GM18867 (cell line): ENCODE measurements at regions not wholly inside any gene's neighbourhood (a gene's known extent, or its start where the extent isn't known, plus 50 kb on each side); places are given as distances from the start of the nearest gene placed in this dataset.

Source experiments
- ATAC-seq: cut with Tn5 transposase; IDR thresholded peaks from one replicate; pipeline ENCODE4 v1.9.1; 2021; ENCODE audit warnings: mild to moderate bottlenecking, moderate library complexity; ENCODE audit not compliant: unreplicated experiment

- no peak for ATAC-seq
These were observed 127.7 kb downstream of the DMRTA2 start for GRCh38 chr1:50295566-50295965.

- ATAC-seq, result no peak
These were observed 131.0 kb downstream of the DMRTA2 start for GRCh38 chr1:50292276-50292675.

- peak; percentile 93 for ATAC-seq
These were observed 133.7 kb downstream of the DMRTA2 start for GRCh38 chr1:50289495-50289894.

- no peak for ATAC-seq
These were observed 137.2 kb downstream of the DMRTA2 start for GRCh38 chr1:50285994-50286393.

GRCh38 chr1:50279622-50280330, 143.5 kb downstream of the DMRTA2 start:
- ATAC-seq, result no peak

GRCh38 chr1:50278961-50279360, 144.3 kb downstream of the DMRTA2 start:
- ATAC-seq, result no peak

- no peak for ATAC-seq
These were observed 144.8 kb downstream of the DMRTA2 start for GRCh38 chr1:50278410-50278809.

GRCh38 chr1:50275566-50275965, 147.7 kb downstream of the DMRTA2 start:
- ATAC-seq, result no peak

- no peak for ATAC-seq
These were observed 150.3 kb downstream of the DMRTA2 start for GRCh38 chr1:50272912-50273311.

- peak; percentile 88 for ATAC-seq
These were observed 151.2 kb downstream of the DMRTA2 start for GRCh38 chr1:50271968-50272578.

GRCh38 chr1:50271337-50271736, 151.9 kb downstream of the DMRTA2 start:
- ATAC-seq, result no peak

- no peak for ATAC-seq
These were observed 152.3 kb downstream of the DMRTA2 start for GRCh38 chr1:50270926-50271325.

- ATAC-seq, result no peak
These were observed 155.2 kb downstream of the DMRTA2 start for GRCh38 chr1:50268049-50268448.

- no peak for ATAC-seq
These were observed 156.7 kb downstream of the DMRTA2 start for GRCh38 chr1:50266509-50266908.

GRCh38 chr1:50265790-50266314, 157.1 kb downstream of the ELAVL4 start:
- ATAC-seq, result no peak

GRCh38 chr1:50264590-50264989, 155.9 kb downstream of the ELAVL4 start:
- ATAC-seq, result no peak

GRCh38 chr1:50262436-50262835, 153.7 kb downstream of the ELAVL4 start:
- no peak for ATAC-seq

GRCh38 chr1:50261951-50262350, 153.2 kb downstream of the ELAVL4 start:
- ATAC-seq, result no peak

GRCh38 chr1:50257940-50258685, 149.4 kb downstream of the ELAVL4 start:
- no peak for ATAC-seq

- no peak for ATAC-seq
These were observed 148.3 kb downstream of the ELAVL4 start for GRCh38 chr1:50257029-50257428.
